Stimulated activated CD4-positive, alpha-beta T cell treated with anti-CD3 and anti-CD28 coated beads, Interleukin-1b, Interleukin-23, amount 100 ng/mL, for 24 hours (primary cell): ENCODE measurements at regions not wholly inside any gene's neighbourhood (a gene's known extent, or its start where the extent isn't known, plus 50 kb on each side); places are given as distances from the start of the nearest gene placed in this dataset.
"Not testable (repeated sequence)": the region's sequence is repeated elsewhere in the genome, so short reads cannot be mapped to it uniquely, and the experiment has no call there.

Source experiments
- DNase-seq, 4 experiments: peaks; one replicate each; pipeline ENCODE4 v3.0.0-alpha.2; 2020; ENCODE audit warnings: low read depth in 4 of 4, low spot score in 1 of 4

DNA sequence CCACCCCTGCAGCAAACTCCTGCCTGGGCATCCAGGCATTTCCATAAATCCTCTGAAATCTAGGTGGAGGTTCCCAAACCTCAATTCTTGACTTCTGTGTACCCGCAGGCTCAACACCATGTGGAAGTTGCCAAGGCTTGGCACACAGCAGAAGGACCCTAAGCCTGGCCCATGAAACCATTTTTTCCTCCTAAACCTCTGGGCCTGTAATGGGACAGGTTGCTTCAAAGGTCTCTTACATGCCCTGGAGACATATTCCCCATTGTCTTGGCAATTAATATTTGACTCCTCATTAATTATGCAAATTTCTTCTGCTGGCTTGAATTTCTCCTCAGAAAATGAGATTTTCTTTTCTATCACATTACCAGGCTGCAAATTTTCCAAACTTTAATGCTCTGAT lies 339.5 kb upstream of the SORCS1 start:
- not testable (repeated sequence) for DNase-seq

DNA sequence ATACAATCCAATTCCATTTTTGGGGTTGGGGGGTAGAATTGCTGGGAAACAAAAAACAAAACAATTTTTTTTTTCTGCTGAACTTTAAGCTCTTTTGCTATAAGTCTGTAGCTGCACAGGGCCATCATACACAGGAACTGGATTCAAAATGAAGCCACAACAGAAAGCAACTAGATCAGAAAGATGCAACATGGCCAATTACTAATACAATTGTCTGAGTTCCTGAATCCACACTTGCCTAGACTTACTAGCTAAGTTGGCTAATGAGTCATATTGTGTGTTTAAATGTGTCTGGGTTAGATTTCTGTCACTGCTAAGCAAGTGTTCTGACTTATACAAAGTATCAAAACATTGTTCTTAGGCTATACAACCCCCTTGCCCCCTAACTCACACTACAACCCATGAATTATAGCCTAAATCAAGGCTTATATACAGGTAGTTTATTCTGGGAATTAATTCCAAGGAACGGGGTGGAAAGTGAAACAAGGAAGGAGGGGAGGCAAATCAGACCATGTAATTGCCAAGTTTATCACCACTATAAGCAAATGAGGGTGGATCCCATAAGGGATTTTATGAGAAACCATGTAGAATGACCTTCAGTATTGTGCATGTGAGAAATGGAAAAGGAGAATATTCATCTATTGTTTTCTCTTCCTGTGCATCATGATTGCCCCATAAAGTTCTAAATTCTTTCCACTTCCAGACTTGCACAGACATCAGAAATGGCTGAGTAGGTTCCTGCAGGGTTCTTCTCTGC lies 337.9 kb upstream of the SORCS1 start:
- no peak for DNase-seq

DNA sequence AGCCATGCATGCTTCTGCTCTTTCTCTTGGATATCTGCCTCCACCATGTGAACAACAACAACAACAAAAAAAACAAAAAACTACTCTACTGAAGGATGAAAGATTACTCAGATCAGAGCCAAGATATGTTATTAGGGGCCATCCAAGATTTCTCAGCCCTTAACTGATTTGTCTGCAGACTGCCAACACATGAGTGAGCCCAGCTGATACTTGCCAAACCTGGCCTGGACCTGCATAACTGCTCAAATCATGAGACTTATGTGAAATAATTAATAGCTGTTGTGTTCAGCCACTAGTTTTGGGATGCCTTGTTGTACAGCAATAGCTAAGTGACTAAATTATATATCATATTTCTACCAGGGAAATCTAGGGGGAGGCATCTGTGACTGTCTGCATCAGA lies 334.5 kb upstream of the SORCS1 start:
- no peak for DNase-seq

DNA sequence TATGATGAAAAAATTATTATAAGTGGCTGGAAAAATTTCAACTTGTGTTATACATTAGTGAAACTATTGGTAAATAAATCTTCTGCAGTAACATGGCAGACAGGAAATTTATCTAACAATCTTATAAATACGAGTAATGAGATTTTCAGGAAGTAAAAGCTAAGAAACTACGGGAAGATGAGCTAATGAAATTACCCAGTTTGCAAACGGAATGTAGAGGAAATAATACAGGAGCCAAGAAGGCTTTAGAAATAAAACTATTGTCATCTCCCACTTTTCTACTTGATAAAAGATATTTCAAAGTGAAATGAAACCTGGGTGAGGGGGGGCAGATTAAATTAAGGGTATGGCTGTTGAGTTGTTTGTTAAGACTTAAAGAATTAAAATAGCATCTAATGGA lies 332.5 kb upstream of the SORCS1 start:
- no peak for DNase-seq

DNA sequence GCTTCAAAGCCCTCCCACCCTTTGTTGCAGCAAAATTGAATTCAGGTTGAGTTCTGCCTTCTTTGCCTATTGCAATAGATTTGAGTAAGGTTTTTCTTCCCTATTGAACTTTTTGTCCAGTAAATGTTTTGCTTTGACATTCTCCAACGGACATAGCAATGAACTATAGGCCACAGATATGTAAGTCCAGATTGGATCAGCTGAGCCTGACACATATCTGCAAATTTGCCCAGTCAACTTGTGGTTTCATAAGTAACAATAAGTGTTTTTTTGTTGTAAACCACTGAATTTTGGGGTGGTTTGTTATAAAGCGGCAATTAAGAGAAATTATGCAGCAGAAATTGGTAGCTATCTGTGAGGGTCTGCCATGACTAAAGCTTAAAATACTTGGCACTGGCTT lies 332.1 kb upstream of the SORCS1 start:
- DNase-seq, result no peak

DNA sequence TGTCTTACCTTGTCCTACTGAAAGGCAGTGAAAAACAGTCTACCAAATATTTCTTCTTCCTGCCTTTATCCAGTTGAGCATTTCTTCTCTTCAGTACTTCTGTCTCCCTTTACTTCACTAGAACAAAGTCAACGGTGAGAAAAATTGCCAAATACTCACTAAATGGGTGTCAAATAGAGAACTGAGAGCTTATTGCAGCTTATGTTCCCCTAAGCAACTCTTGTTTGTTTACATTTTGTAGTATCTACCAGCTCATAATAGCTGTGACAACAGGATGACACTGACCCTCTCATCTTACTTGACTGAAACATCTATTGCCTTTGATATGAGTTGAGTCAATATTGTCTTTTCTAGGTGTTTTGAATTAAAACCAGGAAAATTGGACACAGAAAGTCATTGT lies 327.9 kb upstream of the SORCS1 start:
- no peak for DNase-seq

DNA sequence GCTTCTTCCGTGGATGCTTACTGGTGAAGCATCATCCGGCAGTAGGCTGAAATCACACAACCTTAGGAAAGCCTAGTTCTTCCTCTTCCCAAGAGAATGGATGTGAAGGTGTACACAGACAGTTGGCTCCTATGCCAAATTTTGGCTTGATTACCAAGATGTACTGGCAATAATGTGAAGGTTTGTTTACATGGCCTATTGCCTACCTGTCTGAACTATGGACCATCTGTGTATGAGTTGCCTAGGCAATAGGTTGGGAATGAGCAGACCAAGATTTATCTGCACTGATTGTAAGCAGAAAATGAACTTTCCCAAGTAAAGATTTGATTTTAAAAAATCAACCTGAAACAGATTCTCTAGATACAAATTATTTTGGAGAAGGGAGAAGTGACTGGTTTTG lies 325.9 kb upstream of the SORCS1 start:
- DNase-seq, result no peak

DNA sequence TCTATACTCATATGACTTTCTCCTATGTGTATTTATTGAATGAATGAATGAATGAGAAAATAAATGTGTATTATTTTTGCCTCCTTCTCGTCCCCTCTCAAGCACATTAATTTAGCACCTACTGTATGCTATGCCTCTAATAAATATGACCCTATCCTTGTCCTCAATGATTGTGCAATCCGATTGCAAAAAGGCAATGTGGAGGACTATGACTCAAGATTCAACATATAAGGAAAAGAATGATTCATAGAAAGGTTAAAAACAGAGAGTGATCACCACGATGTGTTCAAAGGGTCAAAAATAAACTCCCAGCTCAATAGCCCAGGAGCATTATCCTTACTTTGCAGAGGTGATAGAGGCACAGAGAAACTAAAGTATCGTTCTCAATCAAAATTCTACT lies 322.8 kb upstream of the SORCS1 start:
- DNase-seq, result no peak

DNA sequence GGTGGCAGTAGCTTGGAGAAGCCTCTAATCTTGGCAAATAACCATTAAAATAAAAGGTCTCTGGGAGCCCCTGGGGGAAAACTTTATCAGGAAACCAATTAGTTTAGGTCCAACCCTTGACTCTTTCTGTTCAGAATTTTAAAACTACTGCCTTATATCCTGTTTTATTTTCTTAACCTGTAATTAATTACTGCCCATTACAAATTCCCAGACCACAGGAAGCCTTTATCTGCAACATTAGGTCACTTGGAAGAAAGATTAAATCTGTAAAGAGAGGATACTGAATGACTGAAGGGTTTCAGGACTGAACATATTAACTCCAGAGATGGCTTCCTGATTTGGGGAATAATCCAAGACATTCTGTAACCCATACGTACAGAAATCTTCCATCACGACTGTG lies 320.5 kb upstream of the SORCS1 start:
- no peak for DNase-seq

DNA sequence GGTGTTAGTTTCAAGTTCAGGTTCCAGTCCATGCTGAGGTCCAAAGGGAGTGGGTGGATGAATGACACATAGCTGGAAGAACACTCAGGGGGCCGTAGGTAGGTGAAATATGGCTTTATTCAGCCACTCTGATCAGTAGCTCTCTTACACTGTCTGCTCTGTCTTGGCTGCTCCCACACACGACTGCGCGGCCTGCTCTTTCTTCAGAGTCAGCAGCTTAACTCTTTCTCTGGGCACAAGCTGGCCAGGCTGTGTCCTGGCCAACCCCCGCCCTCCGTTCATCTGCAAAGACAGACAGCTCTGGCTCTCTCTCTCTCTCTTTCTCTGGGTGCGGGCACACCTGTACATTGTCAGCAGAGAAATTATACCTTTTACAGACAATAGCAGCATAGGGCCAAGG lies 317.4 kb upstream of the SORCS1 start:
- DNase-seq, result no peak

DNA sequence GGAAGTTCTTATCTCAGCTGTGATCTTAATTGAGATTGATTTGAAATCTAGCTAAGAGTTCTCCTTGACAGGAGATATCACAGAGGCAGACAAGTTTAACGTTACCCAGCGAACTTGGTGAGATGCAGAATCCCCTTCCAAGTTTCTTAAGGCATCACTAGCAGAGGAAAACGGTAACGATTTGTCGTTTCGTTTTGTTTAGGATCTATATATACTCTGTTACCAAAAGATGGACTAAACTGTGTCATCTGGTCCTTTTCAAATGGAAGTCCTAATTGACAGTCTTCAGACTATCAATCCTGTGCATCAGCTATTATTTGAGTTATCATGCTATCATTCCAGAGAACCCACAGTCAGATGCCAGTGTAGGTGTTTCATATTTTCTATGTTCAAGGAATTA lies 316.7 kb upstream of the SORCS1 start:
- DNase-seq, result no peak

DNA sequence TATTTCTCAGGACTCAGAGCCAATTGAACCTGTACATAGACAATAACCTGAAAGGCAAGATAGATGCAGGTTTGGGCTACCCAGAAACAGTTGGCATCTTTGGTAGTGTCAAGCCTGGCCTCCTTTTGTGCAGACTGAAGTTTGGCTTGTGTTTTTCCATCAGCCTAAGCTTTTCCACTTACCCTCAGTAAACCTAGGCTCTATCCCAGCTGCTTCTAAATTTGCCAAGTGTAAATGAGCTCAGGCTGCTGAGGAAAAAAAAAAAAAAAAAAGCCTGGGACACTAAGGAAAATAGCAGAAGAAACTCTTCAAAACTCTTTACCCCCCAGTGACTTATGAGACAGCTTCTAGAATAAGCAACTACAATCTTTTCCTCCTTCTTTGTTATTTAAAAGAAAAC lies 316.3 kb upstream of the SORCS1 start:
- no peak for DNase-seq

DNA sequence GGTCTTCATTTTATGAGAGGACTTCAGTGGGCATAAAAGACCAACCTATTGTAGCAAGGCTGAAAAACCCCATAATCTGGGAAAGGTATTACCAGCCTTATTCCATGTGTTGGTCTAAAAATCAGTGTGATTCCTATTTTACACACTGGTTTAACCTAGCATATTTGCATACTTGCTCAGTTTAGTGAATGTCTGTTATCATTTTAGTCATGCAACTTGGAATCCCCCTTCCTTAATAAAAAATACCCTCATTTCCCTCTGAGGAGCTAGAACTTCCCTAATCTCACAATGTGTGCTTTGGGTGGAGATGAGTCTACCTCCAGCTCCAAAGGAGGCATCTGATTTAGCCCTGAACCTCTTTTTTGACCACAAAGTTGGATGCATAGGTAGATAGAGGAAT lies 312.8 kb upstream of the SORCS1 start:
- DNase-seq, result no peak

DNA sequence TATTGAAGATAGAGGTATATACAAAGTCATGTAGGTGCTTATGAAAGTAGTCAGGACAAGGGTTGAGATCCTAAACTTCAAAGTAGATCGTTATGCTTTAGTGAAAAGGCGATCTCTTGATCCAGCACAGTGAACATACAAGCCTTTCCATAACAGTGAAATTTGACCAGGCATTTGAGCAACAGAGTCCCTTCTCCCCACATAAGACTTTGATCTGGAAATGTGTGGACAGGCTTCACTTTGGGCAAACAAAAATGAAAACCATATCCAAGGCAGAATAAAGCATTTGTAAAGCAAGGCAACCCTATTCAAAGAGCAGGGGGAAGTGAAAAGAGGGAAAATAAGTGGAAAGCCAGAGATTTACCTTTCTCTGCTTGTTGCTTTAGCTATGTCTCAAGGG lies 311.9 kb upstream of the SORCS1 start:
- no peak for DNase-seq

DNA sequence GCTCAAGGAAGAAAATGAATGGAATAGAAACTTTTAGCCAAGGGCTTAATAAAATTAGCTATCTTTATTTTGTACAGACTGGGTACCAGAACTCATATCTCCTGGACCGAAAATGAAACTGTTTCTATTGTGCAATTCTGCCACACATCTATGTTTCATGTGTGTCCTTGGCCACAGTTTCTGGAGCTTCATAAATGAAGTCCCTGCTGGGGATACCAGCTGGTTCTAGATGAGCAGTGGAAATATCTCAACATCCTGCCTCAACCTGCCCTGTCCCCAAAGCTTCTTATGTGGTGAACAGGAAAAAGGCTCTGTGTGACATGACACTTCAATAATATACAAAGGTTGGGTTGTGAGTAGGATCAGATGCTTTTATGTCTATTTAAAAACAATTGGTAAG lies 310.1 kb upstream of the SORCS1 start:
- DNase-seq, result no peak

DNA sequence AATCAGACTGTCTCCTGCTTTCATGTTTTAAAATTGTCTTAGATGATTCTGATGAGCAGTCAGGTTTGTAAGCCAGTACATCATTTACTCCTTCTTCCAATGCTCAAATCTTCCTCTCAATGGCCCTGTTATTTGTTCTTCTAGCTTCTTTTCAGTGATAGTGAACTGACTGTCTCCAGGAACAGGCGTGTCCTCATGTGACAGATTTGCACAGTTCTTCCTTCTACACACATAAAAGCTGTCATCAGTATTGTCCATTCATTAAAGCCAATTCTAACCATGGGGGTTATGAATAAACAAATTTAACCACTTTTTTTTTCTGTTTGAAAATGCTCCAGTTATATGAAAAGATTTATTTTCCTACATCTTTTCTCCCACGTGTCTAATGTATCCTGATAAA lies 308.7 kb upstream of the SORCS1 start:
- no peak for DNase-seq

DNA sequence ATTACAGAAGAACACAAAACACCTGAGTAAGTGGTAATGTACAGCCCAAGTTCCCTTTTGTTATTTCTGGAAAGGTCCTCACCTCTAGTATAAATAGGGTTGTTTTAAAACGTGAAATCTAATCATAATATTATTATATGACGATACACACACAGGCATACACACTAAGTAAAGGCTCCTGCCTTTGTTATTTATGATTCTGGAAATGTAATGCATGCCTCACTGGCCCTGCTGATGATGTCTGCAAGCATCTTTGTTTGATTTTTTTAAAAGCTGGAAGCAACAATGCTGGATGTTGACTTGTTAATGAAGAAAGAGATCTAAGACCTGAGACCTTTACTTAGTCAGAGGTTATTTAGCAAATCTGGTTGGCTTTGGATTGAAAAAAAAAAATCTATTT lies 307.4 kb upstream of the SORCS1 start:
- no peak for DNase-seq

DNA sequence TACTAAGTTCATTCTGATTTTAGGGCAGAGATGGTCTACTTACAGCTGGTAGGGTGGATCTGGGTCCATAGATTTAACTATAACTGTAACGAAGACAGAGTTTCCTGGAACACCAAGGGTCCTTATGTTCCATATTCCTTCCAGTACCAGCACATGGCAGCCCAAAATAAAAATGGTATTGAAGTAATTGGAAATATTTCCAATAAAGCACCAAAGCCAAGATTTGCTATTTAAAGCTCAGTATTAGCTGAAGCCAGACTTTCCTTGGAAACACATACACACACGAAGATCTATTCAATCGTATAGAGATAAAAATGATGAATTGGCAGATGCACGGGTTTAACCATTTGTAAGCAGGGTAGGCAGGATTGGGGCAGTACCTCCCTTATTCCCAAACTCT lies 289.1 kb upstream of the SORCS1 start:
- no peak for DNase-seq

DNA sequence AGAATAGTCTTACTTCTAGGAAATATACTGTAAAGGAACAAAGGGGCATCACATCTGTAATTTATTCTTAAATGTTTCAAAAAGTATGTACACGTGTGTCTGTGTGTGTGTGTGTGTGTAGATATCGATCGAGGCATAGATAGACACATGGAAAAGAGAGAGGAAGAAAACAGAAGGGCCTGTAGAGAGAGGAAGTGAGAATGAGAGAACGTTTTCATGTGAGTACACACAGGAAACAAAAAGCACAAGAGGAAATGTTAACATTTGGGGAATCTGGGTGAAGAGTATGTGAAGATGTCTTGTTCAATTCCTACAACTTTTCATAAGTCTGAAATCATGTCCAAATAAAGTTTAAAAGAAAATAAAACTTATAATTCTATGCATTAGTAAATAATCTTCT lies 286.5 kb upstream of the SORCS1 start:
- DNase-seq, result no peak

DNA sequence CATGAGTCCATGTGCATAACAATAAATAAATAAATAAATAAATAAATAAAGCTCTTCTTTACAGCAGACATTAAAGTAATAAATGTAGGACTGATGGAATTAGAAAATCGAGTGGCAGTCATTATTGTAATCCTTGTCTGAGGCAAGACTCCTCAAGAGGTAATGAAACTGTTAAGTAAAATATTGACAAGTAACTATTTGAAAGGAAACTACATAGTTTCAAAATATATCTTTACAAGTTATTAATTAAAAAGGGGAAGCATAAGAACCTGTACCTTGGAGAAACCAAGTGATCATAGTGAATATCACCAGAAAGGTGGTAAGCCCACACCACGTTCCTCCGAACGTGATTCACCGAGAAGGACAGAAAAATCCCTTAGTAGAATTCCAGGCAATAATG lies 285.6 kb upstream of the SORCS1 start:
- DNase-seq, result no peak

DNA sequence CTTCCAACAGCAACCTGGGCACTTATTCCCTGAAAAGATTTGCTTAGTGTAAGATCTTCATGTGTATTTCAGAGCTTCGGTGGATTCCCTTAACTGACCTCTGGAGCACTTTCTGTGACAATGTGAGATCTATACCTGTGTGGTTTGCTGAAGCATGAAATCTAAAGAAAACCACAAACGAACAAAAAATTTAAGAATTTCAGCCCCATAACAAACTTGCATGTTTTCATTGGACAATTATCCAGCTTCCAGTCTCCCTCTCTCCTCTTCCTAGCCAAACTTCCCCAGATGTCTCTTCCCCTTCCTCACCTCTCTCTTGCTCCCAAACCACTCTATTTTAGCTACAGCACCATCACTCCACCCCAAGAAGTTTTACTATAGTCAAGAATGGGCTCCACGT lies 279.9 kb upstream of the SORCS1 start:
- DNase-seq, result no peak

DNA sequence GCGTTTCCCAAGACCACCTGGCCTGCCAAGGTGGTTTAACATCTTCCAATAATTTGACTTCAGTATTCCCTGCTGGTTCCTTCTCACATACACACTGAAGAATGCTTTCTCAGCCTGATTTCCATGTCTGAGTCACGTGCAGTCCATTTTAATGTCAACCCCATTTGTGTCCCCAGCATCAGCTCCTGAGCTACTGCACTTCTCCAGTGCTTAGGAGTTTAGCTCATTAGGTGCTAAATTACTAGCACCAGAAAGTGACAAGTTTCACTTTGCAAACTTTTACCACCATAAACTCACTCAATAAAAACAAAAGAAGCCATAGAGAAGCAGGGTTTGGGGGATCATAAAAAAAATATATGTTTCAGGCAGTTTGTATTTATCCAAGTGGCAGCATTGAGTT lies 279.3 kb upstream of the SORCS1 start:
- no peak for DNase-seq

DNA sequence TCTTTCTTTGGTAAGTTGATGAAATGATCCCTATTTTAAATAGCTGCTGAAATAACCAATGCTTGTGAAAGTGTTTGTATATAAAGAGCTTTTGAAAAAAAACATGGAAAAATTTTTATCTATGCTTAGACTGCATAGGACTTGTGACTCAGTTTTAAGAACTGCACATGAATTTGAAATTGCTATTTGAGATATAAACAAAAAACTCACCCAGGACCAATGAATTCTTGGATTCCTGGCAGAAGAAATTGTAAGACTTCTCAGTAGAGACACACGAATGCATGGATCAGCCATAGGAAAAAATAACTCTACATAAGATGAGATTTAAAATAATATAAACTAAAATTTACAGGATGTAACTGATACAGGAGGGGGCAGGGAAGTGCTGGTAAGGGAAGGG lies 278.8 kb upstream of the SORCS1 start:
- DNase-seq, result no peak

DNA sequence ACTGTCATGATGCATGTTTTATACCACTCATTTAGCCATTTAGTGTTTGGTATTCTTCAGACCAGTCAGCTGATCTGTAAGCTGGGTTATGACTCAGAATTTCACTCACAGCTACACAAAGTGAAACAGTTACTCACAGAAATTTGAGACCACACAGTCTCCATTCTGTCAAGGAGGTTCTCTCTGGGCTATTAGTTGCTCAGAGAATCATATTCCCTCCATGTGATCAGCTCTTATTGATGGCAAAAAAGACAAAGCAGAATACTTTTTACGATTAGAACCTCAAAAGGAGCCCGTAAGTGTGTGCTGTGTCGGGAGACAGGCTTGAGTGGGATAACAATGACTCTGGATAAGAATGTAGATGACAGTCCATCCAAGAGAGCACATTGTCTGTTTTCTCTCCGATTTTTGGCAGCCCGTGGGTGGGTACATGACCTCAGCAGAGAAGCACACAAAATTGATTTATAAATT lies 277.6 kb upstream of the SORCS1 start:
- no peak for DNase-seq
